ENCODE measurements at regions not wholly inside any gene's neighbourhood (a gene's known extent, or its start where the extent isn't known, plus 50 kb on each side); places are given as distances from the start of the nearest gene placed in this dataset.

GRCh38 chr5:8050616-8051175, 181.7 kb downstream of the MTRR start:
- no peak for DNase-seq (ENCODE audit: low read depth in 2 of 2)

DNA sequence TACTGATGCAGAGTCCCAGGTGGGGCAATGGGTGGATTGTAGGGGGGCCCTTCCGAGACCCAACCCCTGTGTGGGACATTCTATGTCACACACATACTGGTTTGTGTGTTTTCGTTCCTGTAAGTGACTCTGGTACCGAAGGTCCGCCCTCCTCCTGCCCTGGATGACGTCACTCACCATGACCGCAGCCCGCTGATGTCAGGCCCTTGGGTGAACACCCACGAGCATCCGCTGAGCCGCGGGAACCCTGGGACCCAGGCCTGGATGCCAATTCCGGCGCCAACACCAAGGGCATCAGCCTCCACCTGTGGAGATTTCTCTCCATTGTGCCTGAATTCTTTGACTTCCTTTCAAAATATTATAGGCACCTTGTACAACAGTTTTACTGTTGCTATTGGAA, 184.3 kb downstream of the MTRR start:
- DNase-seq (ENCODE audit: low read depth in 2 of 2) = no peak

DNA sequence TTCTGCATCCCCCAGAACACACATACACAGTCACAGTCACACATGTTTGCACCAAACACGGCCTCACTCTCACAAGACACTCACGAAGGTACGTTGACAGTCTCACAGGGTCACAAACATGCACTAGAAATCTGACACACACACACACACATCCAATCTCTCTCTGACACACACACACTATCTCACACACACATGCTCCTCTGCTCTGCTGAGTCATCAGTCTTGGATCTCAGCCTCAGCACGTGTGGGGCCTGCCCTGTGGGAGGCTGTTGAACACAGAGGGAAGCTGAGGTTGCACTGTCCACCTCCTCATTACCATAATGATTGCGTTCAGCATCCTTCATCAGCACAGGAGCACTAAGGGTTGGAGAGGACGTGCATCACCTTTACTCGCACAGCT, 188.8 kb downstream of the MTRR start:
- peak; percentile 35 to 36 for DNase-seq (ENCODE audit: low read depth in 2 of 2)

DNA sequence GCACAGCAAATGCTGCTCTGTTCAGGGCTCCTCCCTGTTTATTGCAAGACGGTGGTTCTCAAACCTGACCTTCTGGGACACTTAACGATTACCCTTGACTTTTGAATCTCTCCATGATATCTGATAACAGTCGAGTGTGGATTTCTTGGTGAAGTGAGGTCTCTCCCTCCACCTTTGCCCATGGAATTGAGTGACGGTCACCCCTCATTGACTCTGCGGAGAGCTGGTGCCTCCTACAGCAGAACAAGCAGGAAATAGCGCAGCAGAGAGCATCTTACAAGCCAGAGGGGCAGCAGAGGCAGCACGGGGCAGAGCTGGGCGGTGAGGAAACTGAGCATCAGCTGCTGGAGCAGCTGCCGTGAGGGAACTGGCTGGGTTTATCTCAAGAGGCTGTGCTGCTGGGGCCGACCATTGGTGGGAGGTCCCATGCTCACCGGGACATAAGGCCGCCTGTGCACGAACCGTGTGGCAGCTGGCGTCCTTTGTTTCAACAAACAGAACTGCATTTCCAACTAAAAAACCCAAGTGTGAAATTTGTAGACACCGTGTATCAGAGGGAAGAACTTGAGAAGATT, 189.8 kb downstream of the MTRR start:
- DNase-seq (ENCODE audit: low read depth in 2 of 2) = no peak

DNA sequence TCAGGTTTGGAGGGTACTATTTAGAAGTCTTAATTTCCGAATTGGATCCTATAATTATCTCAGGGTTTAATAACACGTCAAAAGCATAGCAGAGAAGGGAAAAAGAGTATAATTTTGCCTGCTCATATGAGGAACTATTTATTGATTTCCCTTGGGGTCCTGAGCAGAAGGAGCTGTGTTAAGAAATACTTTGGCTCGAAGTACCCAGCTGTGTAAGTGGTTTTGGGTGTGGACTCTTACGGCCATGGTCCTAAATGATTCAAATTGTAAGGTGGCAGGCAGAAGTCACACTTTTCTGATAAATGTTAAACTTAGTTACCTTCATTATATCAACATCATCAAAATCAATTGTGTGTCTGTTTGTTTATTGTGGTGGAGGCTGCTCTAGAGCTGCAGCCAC, 190.4 kb downstream of the MTRR start:
- DNase-seq (ENCODE audit: low read depth in 2 of 2) = no peak

- no peak for DNase-seq (ENCODE audit: low read depth in 2 of 2)
Observed at GRCh38 chr5:8060235-8060952, 191.4 kb downstream of the MTRR start.

GRCh38 chr5:8060953-8061429, 192.0 kb downstream of the MTRR start:
- DNase-seq (ENCODE audit: low read depth in 2 of 2) = no peak

DNA sequence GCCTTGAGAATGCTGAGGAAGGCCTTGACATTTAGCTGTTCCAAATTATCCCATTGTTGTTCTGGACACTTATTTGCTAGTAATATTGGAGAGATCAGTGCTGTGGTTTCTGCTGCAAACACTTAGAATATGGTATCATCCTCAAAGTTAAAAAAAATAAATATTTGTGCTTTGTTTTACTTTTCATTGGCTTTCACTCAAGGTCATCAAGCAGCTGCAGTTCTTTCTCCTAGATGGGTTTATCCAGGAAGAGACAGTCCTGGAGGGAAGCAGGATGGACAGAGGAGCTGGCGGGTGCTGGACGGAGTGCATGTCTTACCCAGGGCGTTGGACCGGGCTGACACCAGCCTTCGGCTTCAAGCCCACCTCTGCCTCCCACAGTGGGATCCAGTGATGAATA, 193.6 kb downstream of the MTRR start:
- no peak for DNase-seq (ENCODE audit: low read depth in 2 of 2)

GRCh38 chr5:8068078-8068477, 199.1 kb downstream of the MTRR start:
- no peak for DNase-seq (ENCODE audit: low read depth in 2 of 2)

- DNase-seq (ENCODE audit: low read depth in 2 of 2) = no peak
Observed at GRCh38 chr5:8070138-8070537, 201.2 kb downstream of the MTRR start.

DNA sequence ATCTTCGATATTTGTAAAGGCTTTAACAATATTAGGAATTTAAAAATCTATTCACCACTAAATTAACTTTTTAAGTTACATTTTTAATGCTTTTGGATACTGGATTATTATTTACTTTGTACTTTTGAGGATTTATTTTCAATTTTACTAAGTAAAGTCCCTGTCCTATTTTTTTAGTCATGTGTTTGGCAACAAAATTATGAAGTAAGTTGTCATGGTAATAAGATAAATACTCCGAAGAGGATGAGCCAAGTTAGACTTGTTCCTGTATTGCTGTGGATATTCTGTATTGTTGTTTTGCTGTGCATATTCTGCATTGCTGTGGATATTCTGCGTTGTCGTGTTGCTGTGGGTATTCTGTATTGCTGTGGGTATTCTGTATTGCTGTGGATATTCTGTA, 210.1 kb downstream of the MTRR start:
- no peak for DNase-seq (ENCODE audit: low read depth in 2 of 2)

- no peak for DNase-seq (ENCODE audit: low read depth in 2 of 2)
Observed at GRCh38 chr5:8081179-8081578, 212.2 kb downstream of the MTRR start.

GRCh38 chr5:8093669-8094068, 224.7 kb downstream of the MTRR start:
- no peak for DNase-seq (ENCODE audit: low read depth in 2 of 2)

- DNase-seq (ENCODE audit: low read depth in 2 of 2) = no peak
Observed at GRCh38 chr5:8094304-8094703, 225.4 kb downstream of the MTRR start.

DNA sequence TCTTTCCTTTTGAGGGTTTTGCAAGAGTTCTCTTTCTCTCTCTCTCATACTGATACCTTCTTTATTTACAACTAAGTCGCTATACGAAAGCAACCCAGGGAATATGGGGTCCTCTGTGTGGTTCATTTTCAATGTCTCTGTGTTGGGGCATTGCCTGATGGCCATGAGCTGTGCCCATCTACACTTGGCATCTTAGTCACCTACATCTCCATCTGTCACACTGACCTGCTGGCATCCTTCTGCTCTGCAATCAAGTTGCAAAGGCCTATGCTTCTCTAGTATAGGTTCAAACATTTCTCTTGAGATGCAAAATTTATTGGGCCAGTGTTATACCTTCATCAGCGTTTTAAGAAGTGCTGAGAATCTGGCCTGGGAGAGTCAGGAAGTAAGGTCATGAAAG, 228.2 kb downstream of the MTRR start:
- no peak for DNase-seq (ENCODE audit: low read depth in 2 of 2)

DNA sequence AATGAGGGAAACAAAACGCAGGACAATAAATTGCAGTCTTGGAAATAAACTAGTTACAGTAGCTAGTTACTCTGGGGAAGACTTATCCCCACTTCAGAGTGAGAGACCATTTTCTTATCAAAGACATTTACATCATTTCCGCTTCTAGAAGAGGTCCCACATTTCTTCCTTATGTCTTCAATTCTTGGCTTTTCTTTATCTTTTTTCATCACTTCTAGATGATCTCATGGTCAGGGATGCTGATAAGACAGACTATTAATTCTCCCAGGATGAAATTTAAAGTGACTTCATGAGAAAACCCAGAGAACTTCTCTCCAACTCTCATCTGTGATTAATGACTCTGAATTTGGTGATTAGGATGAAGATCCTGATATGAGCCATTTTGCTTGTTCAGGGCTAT, 229.1 kb downstream of the MTRR start:
- DNase-seq (ENCODE audit: low read depth in 2 of 2) = no peak

- no peak for DNase-seq (ENCODE audit: low read depth in 2 of 2)
Observed at GRCh38 chr5:8102714-8103113, 233.8 kb downstream of the MTRR start.

- DNase-seq (ENCODE audit: low read depth in 2 of 2) = no peak
Observed at GRCh38 chr5:8114597-8115266, 245.8 kb downstream of the MTRR start.

DNA sequence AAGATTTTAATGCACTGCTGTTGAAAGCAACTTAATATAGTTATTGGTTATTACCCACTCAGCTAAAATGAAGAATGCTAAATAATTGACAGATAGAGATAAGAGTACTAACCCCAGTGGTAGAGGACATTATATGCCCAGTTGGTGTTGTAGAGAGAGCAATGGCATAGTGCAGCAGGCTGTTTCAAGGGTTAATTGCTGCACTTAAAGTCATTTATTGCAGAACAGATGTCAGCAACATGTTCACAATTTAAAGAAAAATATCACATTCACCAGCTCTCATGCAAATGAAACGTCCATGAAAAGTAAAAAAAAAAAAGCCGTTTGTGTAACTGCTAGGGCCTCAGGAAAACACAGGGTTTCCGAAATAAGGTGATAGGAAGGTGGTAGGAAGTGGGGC, 254.6 kb downstream of the MTRR start:
- no peak for DNase-seq (ENCODE audit: low read depth in 2 of 2)

DNA sequence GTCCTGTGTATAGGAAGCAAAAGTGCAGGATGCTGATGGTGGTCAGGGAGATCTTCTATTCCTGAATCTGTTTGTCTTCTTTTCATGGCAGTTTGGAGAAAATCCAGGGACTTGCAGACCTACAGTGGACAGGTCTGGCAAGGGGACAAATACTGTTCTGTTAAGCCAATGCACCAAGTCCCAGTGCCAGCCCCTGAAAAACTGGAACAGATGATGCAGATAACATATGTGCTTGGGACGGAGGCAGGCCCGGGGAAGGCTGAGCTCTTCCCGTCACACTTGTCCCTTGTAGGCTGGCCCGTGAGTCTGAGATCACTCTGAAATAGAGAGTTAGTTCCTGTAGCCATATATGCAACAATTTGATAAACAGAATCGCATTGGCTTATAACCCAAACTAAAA, 265.7 kb downstream of the MTRR start:
- no peak for DNase-seq (ENCODE audit: low read depth in 2 of 2)

DNA sequence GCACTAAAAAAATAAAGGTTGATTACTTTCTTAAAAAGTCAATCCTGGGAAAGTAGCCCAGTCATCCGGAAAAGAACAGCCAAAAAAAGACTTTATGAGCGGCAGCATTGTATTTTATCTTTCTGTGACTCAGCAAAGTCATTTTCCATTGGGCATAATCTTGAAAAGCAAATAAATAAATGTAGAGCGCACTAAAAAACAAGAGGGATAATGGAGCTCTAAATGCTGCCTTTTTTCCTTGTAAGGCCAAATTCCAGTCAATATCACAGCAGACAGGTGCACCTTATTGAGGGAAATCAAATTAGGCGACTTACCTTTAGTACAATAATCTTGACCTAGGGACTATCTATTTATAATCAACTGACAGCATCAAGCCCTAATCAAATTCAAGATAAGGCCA, 266.8 kb downstream of the MTRR start:
- DNase-seq (ENCODE audit: low read depth in 2 of 2) = no peak

DNA sequence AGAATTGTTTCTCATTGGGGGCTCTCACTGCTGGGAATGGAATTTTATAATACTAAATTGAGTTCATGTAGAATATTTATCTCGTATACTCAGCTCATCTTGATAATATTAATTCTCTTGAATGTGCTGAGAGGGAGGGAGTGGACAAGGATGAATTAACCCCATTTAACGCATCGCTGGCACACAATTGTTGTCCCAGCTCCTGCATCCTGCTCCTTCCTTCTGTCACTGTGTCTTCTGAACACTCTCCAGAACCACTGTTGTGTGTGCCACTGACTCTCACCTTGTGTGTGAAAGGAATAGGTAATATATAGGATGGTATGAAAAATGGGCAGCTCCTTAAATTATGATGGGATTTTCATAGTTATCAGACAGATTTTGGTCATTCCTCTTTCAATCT, 267.3 kb downstream of the MTRR start:
- no peak for DNase-seq (ENCODE audit: low read depth in 2 of 2)
